Neuronal stem cell (in vitro differentiated cells): ENCODE measurements at regions not wholly inside any gene's neighbourhood (a gene's known extent, or its start where the extent isn't known, plus 50 kb on each side); places are given as distances from the start of the nearest gene placed in this dataset.

Source experiments
- DNase-seq: peaks from one replicate; pipeline ENCODE4 v3.0.0-alpha.2; 2013; ENCODE audit warnings: low spot score
- H2AFZ ChIP-seq: one replicate; pipeline ENCODE4 v1.6.1; 2013; ENCODE audit warnings: mild to moderate bottlenecking, low read length, inconsistent platforms
- H2AK5ac ChIP-seq: 2 replicates; pipeline ENCODE4 v1.6.1; 2013; ENCODE audit warnings: low read depth, mild to moderate bottlenecking, inconsistent platforms, low read length, moderate library complexity, mixed read lengths
- H2BK120ac ChIP-seq: 2 replicates; pipeline ENCODE4 v1.6.1; 2013; ENCODE audit warnings: low read depth, mild to moderate bottlenecking, inconsistent platforms, low read length, moderate library complexity, mixed read lengths
- H2BK12ac ChIP-seq: one replicate; pipeline ENCODE4 v1.6.1; 2013; ENCODE audit warnings: low read length, inconsistent platforms
- H2BK15ac ChIP-seq: 2 replicates; pipeline ENCODE4 v1.6.1; 2013; ENCODE audit warnings: mild to moderate bottlenecking, low read length, inconsistent platforms, mixed read lengths
- H2BK5ac ChIP-seq: one replicate; pipeline ENCODE4 v1.6.1; 2013; ENCODE audit warnings: inconsistent platforms, mild to moderate bottlenecking, low read length, moderate library complexity
- H3K14ac ChIP-seq: one replicate; pipeline ENCODE4 v1.6.1; 2013; ENCODE audit warnings: low read length, inconsistent platforms
- H3K18ac ChIP-seq: 2 replicates; pipeline ENCODE4 v1.6.1; 2013; ENCODE audit warnings: low read length, inconsistent platforms
- H3K23ac ChIP-seq: 2 replicates; pipeline ENCODE4 v1.6.1; 2013; ENCODE audit warnings: low read depth, mild to moderate bottlenecking, mixed read lengths, low read length, inconsistent platforms; ENCODE audit not compliant: poor library complexity
- H3K27ac ChIP-seq: replicated peaks from 3 replicates; pipeline ENCODE4 v1.5.1; 2013; ENCODE audit warnings: low read length, inconsistent platforms
- H3K27me3 ChIP-seq, 3 experiments: 2 replicates each; pipeline ENCODE4 v1.6.1; 2013; ENCODE audit warnings: low read length in 3 of 3, mild to moderate bottlenecking in 2 of 3, inconsistent platforms in 1 of 3, low read depth in 1 of 3, mixed read lengths in 1 of 3, moderate library complexity in 1 of 3; ENCODE audit not compliant: control insufficient read depth in 3 of 3, insufficient read depth in 3 of 3
- H3K36me3 ChIP-seq, 2 donors: replicated peaks in 1 of 2; 2 replicates each; pipeline ENCODE4 v1.6.1; 2013; ENCODE audit warnings: low read length in 2 of 2; ENCODE audit not compliant: control insufficient read depth in 2 of 2, insufficient read depth in 2 of 2
- H3K4ac ChIP-seq: 2 replicates; pipeline ENCODE4 v1.6.1; 2013; ENCODE audit warnings: inconsistent platforms, mild to moderate bottlenecking, low read length, moderate library complexity
- H3K4me1 ChIP-seq, 2 donors: 1 replicate in 1 of 2; 2 replicates in 1 of 2; pipeline ENCODE4 v1.6.1; 2013; ENCODE audit warnings: low read length in 2 of 2, low read depth in 1 of 2; ENCODE audit not compliant: control insufficient read depth in 2 of 2, insufficient read depth in 1 of 2
- H3K4me2 ChIP-seq: one replicate; pipeline ENCODE4 v1.6.1; 2013; ENCODE audit warnings: mild to moderate bottlenecking, low read length, inconsistent platforms; ENCODE audit not compliant: insufficient read depth, poor library complexity, severe bottlenecking
- H3K4me3 ChIP-seq, 2 donors: 2 replicates each; pipeline ENCODE4 v1.5.1; 2013; ENCODE audit warnings: low read length in 2 of 2, mild to moderate bottlenecking in 2 of 2, inconsistent platforms in 1 of 2, moderate library complexity in 1 of 2
- H3K79me1 ChIP-seq: one replicate; pipeline ENCODE4 v1.6.1; 2013; ENCODE audit warnings: low read depth, mild to moderate bottlenecking, inconsistent platforms, low read length, moderate library complexity
- H3K9ac ChIP-seq: one replicate; pipeline ENCODE4 v1.6.1; 2013; ENCODE audit warnings: mild to moderate bottlenecking, low read depth, low read length, inconsistent platforms; ENCODE audit not compliant: poor library complexity
- H3K9me3 ChIP-seq, 2 donors: replicated peaks in 1 of 2; 2 replicates each; pipeline versions ENCODE3 to v1.6.1; 2013; ENCODE audit warnings: low read length in 2 of 2, mild to moderate bottlenecking in 2 of 2, inconsistent platforms in 1 of 2, low read depth in 1 of 2, mixed read lengths in 1 of 2, moderate library complexity in 1 of 2; ENCODE audit not compliant: control insufficient read depth in 2 of 2, insufficient read depth in 1 of 2
- H4K8ac ChIP-seq: one replicate; pipeline ENCODE4 v1.6.1; 2013; ENCODE audit warnings: low read depth, mild to moderate bottlenecking, inconsistent platforms, low read length, moderate library complexity
- H4K91ac ChIP-seq: one replicate; pipeline ENCODE4 v1.6.1; 2013; ENCODE audit warnings: low read length, low read depth, mild to moderate bottlenecking, inconsistent platforms; ENCODE audit not compliant: poor library complexity
- WGBS, 2 donors: extraction: QIAGEN DNeasy Blood & Tissue Kit; methylation state at CpG; one replicate each; pipeline ENCODE4 v1.1.7; 2013; ENCODE audit warnings: missing lambda C conversion rate in 2 of 2, mixed read lengths in 1 of 2; ENCODE audit not compliant: insufficient read length in 2 of 2, insufficient replicate concordance in 1 of 2; ENCODE audit errors: extremely low coverage in 2 of 2; 5-methylcytosine and 5-hydroxymethylcytosine counted together

DNA sequence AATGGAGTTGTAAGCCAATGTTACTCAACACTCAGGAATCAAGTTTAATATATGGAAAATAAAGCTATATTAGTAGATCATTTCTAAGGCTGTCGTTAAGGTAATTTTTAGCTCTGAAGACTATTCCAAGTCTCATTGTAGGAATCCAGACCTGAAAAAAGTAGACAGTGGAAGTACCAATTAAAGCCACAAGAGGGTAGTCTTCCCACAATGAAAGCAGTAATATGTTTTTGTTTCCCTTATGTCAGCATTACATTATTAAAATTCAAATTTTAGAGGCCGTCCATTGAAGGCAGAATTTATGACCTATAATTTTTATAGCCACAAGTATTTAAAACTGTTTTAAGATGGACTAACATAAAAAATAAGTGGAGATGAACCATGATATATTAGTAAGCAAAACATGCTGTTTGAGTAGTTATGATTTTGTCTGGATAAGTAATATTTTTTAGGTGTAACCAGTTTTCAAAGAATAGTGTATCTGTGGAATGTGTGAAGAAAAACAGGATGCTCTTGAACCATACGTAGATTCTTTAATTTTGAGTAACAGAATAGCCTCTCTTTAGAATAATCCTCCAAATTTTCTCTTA is 372.6 kb upstream of the TECRL start:
- Histone ChIP-seq H3K4me3 (no peak overlapping the region), H3K14ac (no peak overlapping the region), H2BK5ac (no peak overlapping the region), H2BK12ac (no peak overlapping the region), H2AK5ac (no peak overlapping the region), H2BK120ac (no peak overlapping the region), H3K27me3 (no peaks in the 10 kb centered on the region), H4K91ac (no peak overlapping the region), H3K9ac (no peak overlapping the region), H2BK15ac (no peak overlapping the region), H3K4me1 (peaks cover 0 to 1% of the 10 kb centered on the region in 2 donors), H4K8ac (no peak overlapping the region), H3K9me3 (no peaks in the 10 kb centered on the region), H3K27ac (no peak overlapping the region), H3K18ac (no peak overlapping the region), H3K79me1 (no peaks in the 10 kb centered on the region), H3K23ac (no peak overlapping the region), H3K4me2 (no peak overlapping the region), H2AFZ (no peak overlapping the region), H3K36me3 (no peaks in the 10 kb centered on the region), H3K4ac (no peak overlapping the region)
- peak; percentile 30 for DNase-seq
- WGBS, 2 donors: no CpG with 5 or more reads among the region's 3 CpGs

DNA sequence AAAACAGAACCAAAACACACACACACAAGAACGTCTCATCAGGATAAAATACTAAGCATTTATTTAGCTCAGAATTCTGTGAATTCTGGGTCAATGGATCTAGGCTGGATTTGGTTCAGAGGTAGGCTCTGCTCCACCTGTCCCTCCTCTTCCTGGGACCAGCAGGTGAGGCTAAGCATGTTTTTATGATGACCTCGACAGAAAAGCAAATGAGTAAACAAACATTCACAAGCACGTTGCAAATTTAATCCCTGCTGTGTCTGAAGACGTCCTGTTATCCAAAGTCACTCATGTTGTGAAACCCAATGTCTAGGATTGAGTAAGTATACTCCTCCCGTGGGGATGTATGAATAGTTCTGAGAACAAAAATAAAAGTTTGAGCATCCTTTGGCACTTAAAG is 371.4 kb upstream of the TECRL start:
- no peak overlapping the region for H3K18ac ChIP-seq
- H3K4me1 ChIP-seq: peaks cover 0 to 1% of the 10 kb centered on the region in 2 donors
- H3K27me3 ChIP-seq: no peaks in the 10 kb centered on the region
- no peak overlapping the region for H4K8ac ChIP-seq
- no peaks in the 10 kb centered on the region for H3K79me1 ChIP-seq
- no CpG with 5 or more reads among the region's 5 CpGs for WGBS, 2 donors
- no peaks in the 10 kb centered on the region for H3K36me3 ChIP-seq
- H3K27ac ChIP-seq: no peak overlapping the region
- DNase-seq: no peak
- H4K91ac ChIP-seq: no peak overlapping the region
- H3K23ac ChIP-seq: no peak overlapping the region
- H3K4ac ChIP-seq: no peak overlapping the region
- H2BK15ac ChIP-seq: no peak overlapping the region
- H2BK120ac ChIP-seq: no peak overlapping the region
- H3K4me2 ChIP-seq: no peak overlapping the region
- H2BK12ac ChIP-seq: no peak overlapping the region
- H3K4me3 ChIP-seq: no peak overlapping the region
- no peak overlapping the region for H2AK5ac ChIP-seq
- H3K9ac ChIP-seq: no peak overlapping the region
- H3K9me3 ChIP-seq: no peaks in the 10 kb centered on the region
- H2AFZ ChIP-seq: no peak overlapping the region
- no peak overlapping the region for H2BK5ac ChIP-seq
- no peak overlapping the region for H3K14ac ChIP-seq

DNA sequence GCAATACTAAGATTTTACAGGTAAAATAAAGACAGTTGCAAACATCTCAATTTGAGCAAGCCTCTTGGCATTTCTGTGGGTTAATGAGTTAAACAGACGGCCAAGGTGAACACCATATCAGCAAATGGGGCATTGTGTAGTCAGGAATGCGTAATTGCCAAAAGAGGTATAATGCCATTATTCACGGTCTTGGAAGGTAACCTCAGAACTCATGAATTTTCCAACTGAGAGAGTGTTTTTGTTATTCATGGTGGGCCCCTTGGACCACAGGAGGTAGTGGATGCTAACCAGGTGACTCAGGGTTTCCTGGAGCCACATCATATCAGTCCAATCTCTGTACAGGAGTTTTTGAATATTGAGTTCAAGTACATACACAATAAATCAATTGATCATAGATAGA is 368.0 kb upstream of the TECRL start:
- Histone ChIP-seq H2BK120ac (no peak overlapping the region), H3K4me1 (no peaks in the 10 kb centered on the region), H4K8ac (no peak overlapping the region), H2BK5ac (no peak overlapping the region), H2BK12ac (no peak overlapping the region), H3K23ac (no peak overlapping the region), H3K79me1 (no peaks in the 10 kb centered on the region), H2AK5ac (no peak overlapping the region), H3K4me3 (no peak overlapping the region), H2BK15ac (no peak overlapping the region), H4K91ac (no peak overlapping the region), H3K4ac (no peak overlapping the region), H3K9me3 (no peaks in the 10 kb centered on the region), H3K9ac (no peak overlapping the region), H3K4me2 (no peak overlapping the region), H3K14ac (no peak overlapping the region), H3K27ac (no peak overlapping the region), H3K27me3 (no peaks in the 10 kb centered on the region), H3K18ac (no peak overlapping the region), H2AFZ (no peak overlapping the region), H3K36me3 (no peaks in the 10 kb centered on the region)
- no CpG with 5 or more reads among the region's 3 CpGs for WGBS, 2 donors
- no peak for DNase-seq

DNA sequence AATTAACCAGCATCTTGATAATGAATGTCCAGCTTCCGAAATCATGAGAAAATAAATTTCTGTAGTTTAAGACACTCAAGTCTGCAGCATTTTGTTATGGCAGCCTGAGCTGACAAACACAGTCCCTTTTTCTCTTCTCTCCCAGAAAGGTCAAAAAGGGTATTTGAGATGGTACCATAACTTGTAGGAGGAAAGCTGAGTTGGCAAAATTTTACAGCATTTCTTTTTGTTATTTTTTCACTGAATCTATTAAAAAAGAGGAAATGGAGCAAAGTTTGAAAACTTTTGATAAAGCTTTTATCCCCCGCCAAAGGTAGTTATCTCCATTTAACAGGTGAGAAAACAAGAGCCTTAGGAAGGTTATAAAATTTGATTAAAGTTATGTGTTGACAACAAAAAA is 367.6 kb upstream of the TECRL start:
- Histone ChIP-seq H3K18ac (no peak overlapping the region), H3K9me3 (no peaks in the 10 kb centered on the region), H3K23ac (no peak overlapping the region), H4K8ac (no peak overlapping the region), H2BK120ac (no peak overlapping the region), H3K4ac (no peak overlapping the region), H2BK15ac (no peak overlapping the region), H3K27ac (no peak overlapping the region), H3K4me1 (no peaks in the 10 kb centered on the region), H2BK12ac (no peak overlapping the region), H3K4me2 (no peak overlapping the region), H3K79me1 (no peaks in the 10 kb centered on the region), H3K27me3 (no peaks in the 10 kb centered on the region), H2BK5ac (no peak overlapping the region), H3K14ac (no peak overlapping the region), H3K4me3 (no peak overlapping the region), H2AFZ (no peak overlapping the region), H2AK5ac (no peak overlapping the region), H3K36me3 (no peaks in the 10 kb centered on the region), H3K9ac (no peak overlapping the region), H4K91ac (no peak overlapping the region)
- WGBS, 2 donors: no CpG with 5 or more reads among the region's 2 CpGs
- DNase-seq: no peak
